GM12878 (cell line): ENCODE measurements at regions not wholly inside any gene's neighbourhood (a gene's known extent, or its start where the extent isn't known, plus 50 kb on each side); places are given as distances from the start of the nearest gene placed in this dataset.

ENCODE experiments used
- BCLAF1 ChIP-seq: fragments of 450-650 bp; IDR thresholded peaks from 2 replicates; pipeline ENCODE4 v1.6.1; 2017; ENCODE audit warnings: antibody characterized with exemption, mild to moderate bottlenecking, moderate library complexity
- FOXM1 ChIP-seq: IDR thresholded peaks from 2 replicates; pipeline ENCODE4 v1.6.1; 2012; ENCODE audit warnings: low read depth, mild to moderate bottlenecking, inconsistent platforms, low read length, moderate library complexity
- HCFC1 ChIP-seq: fragments of 150-350 bp; IDR thresholded peaks from 2 replicates; pipeline ENCODE4 v1.6.1; 2014; ENCODE audit warnings: low read length
- MYC ChIP-seq: IDR thresholded peaks from 2 replicates; pipeline ENCODE4 v1.6.1; 2011; ENCODE audit warnings: mild to moderate bottlenecking, low read length, moderate library complexity, inconsistent platforms; ENCODE audit not compliant: insufficient read depth, insufficient replicate concordance, insufficient read length, severe bottlenecking
- NBN ChIP-seq: fragments of 450-650 bp; IDR thresholded peaks from 2 replicates; pipeline ENCODE4 v1.6.1; 2016
- NR2C1 ChIP-seq: fragments of 450-650 bp; IDR thresholded peaks from 2 replicates; pipeline ENCODE4 v1.6.1; 2017; ENCODE audit warnings: antibody characterized with exemption, mild to moderate bottlenecking, moderate library complexity
- POU2F2 ChIP-seq: IDR thresholded peaks from 3 replicates; pipeline ENCODE4 v1.6.1; 2011; ENCODE audit warnings: low read depth, mild to moderate bottlenecking, low read length, borderline replicate concordance
- SREBF2 ChIP-seq: IDR thresholded peaks from 2 replicates; pipeline ENCODE4 v1.6.1; 2012; ENCODE audit warnings: mild to moderate bottlenecking, low read length
- TCF3 ChIP-seq: IDR thresholded peaks from 2 replicates; pipeline ENCODE4 v1.6.1; 2012; ENCODE audit warnings: low read depth, mild to moderate bottlenecking, low read length, borderline replicate concordance; ENCODE audit not compliant: insufficient read depth
- ZBTB11 ChIP-seq: fragments of 450-650 bp; formaldehyde crosslinking; IDR thresholded peaks from 2 replicates; pipeline ENCODE4 v1.5.0; 2022; ENCODE audit warnings: mild to moderate bottlenecking, missing genetic modification characterization

DNA sequence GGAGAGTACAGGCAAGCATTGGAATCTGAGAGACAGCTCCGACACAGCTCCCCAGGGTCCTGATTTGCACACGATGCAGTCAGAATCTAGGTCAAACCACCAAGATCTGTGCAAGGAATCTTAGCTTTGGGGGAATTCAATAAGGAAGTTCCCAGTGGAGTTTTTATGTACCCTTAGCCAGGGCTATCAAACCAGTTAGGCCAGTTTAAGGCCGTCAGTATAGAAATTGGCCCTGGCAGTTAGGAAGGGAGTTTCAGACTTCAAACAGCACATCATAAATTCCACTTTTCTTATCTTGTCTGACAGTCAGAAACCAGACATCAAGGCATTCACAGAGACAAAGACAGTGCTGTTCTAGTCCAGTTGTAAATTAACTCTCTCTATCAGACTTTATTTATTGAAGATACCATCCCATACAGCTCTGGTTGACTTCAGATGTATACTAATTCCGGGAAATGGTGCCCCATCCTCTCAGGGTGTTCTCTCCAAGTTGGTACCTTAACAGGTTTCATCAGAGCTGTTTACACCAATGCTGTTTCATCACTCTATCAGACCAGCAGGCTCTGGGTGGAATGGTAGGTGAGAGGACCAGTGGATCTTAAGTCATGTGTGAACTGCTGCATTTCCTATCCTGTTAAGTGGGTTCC, 157.5 kb upstream of the ATF7IP start (continued):
- TF ChIP-seq BCLAF1 (no peak), FOXM1 (no peak), POU2F2 (no peak), HCFC1 (no peak), MYC (no peak), ZBTB11 (CRISPR knock-in tag) (no peak), NBN (no peak), TCF3 (no peak), SREBF2 (no peak), NR2C1 (no peak)
- TF ChIP-seq, all 136 proteins: peak for 0
